OCI-LY3 (cell line): ENCODE measurements at regions not wholly inside any gene's neighbourhood (a gene's known extent, or its start where the extent isn't known, plus 50 kb on each side); places are given as distances from the start of the nearest gene placed in this dataset.

Experiments used
- H2AFZ ChIP-seq: fragments of 200-600, 300-600 bp; shearing (Covaris generic); 2 replicates; pipeline ENCODE4 v1.6.0; 2014; ENCODE audit warnings: antibody characterized with exemption, low read depth, low read length
- H3K27ac ChIP-seq: fragments of 200-600, 300-600 bp; sonication (generic); 2 replicates; pipeline ENCODE4 v1.5.1; 2014; ENCODE audit warnings: mild to moderate bottlenecking, low read length, moderate library complexity, mixed read lengths
- H3K27me3 ChIP-seq: fragments of 200-600, 300-600 bp; sonication (generic); 2 replicates; pipeline ENCODE4 v1.6.1; 2014; ENCODE audit warnings: low read depth, low read length, mixed read lengths
- H3K36me3 ChIP-seq: fragments of 200-600, 300-600 bp; sonication (generic); replicated peaks from 2 replicates; pipeline ENCODE3; 2014; ENCODE audit warnings: low read depth, low read length, mixed read lengths
- H3K4me1 ChIP-seq: fragments of 300-600, 200-600 bp; sonication (generic); 2 replicates; pipeline ENCODE4 v1.6.1; 2014; ENCODE audit warnings: low read length, mixed read lengths
- H3K4me2 ChIP-seq: fragments of 200-600, 300-600 bp; sonication (generic); 2 replicates; pipeline ENCODE4 v1.6.1; 2014; ENCODE audit warnings: low read length, mixed read lengths
- H3K4me3 ChIP-seq: fragments of 300-600, 200-600 bp; sonication (generic); 2 replicates; pipeline ENCODE4 v1.5.1; 2014; ENCODE audit warnings: antibody characterized with exemption, mild to moderate bottlenecking, low read length, moderate library complexity
- H3K79me2 ChIP-seq: fragments of 300-600, 200-600 bp; shearing (Covaris generic); 2 replicates; pipeline ENCODE4 v1.6.1; 2014; ENCODE audit warnings: mild to moderate bottlenecking, low read length, mixed read lengths
- H3K9ac ChIP-seq: fragments of 300-600, 200-600 bp; shearing (Covaris generic); 2 replicates; pipeline ENCODE4 v1.6.0; 2014; ENCODE audit warnings: mild to moderate bottlenecking, low read length, moderate library complexity
- H3K9me3 ChIP-seq: fragments of 200-600, 300-600 bp; shearing (Covaris generic); 2 replicates; pipeline ENCODE4 v1.6.1; 2014; ENCODE audit warnings: low read length, mixed read lengths; ENCODE audit not compliant: insufficient read depth
- H4K20me1 ChIP-seq: fragments of 200-600, 300-600 bp; sonication (generic); 2 replicates; pipeline ENCODE4 v1.6.1; 2016; ENCODE audit warnings: low read length, mixed read lengths; ENCODE audit not compliant: insufficient read depth
- EZH2phosphoT487 ChIP-seq: fragments of 200-600 bp; shearing (Covaris generic); IDR thresholded peaks from 2 replicates; pipeline ENCODE4 v1.6.1; 2018; ENCODE audit warnings: antibody characterized with exemption, mixed run types, low read depth
- TF ChIP-seq, protein P1 (sequence below): fragments of 200-600, 300-600 bp; sonication (generic); IDR thresholded peaks from 2 replicates; pipeline ENCODE4 v1.5.1; 2014; ENCODE audit warnings: antibody characterized with exemption, low read length, low read depth

DNA sequence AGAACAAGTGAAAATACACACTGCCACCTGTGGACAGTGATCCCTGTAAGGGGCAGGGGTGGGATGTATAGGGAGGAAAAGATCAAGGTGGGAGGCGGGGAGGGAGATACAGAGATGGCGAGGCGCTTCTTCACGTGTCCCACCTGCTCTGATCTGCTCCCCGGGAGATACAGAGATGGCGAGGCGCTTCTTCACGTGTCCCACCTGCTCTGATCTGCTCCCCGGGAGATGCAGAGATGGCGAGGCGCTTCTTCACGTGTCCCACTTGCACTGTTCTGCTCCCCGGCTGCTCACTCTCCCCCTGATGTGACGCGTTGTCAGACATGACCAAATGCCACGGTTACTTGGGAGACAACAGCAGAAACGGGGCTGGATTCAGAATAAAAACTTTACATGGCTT is 308.3 kb upstream of the SHH start:
- H3K9ac ChIP-seq: no peak overlapping the region
- H4K20me1 ChIP-seq: no peaks in the 10 kb centered on the region

DNA sequence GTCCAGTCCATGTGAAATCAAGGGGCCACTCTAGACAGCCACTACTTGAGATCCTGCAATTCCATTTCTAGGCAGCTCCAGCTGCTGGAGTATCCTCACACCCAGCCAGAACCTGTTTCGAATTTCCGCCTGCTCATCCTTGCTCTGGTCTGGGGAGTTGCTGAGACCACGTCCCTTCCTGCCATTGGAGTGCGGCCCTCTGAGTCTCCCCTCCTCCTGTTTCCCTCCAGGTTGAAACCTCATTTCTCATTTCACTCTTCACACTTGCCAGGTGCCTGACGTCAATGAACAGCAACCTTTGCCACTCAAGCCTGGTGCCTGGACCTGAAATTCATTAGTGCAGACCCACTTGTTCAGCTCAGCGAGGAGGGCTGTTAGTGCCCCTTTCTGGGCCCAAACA is 307.5 kb upstream of the SHH start:
- H4K20me1 ChIP-seq: no peaks in the 10 kb centered on the region
- no peaks in the 10 kb centered on the region for H3K4me1 ChIP-seq
- H3K27ac ChIP-seq: no peak overlapping the region
- no peaks in the 10 kb centered on the region for H3K79me2 ChIP-seq
- no peak overlapping the region for H3K4me2 ChIP-seq
- TF ChIP-seq, protein P1, sequence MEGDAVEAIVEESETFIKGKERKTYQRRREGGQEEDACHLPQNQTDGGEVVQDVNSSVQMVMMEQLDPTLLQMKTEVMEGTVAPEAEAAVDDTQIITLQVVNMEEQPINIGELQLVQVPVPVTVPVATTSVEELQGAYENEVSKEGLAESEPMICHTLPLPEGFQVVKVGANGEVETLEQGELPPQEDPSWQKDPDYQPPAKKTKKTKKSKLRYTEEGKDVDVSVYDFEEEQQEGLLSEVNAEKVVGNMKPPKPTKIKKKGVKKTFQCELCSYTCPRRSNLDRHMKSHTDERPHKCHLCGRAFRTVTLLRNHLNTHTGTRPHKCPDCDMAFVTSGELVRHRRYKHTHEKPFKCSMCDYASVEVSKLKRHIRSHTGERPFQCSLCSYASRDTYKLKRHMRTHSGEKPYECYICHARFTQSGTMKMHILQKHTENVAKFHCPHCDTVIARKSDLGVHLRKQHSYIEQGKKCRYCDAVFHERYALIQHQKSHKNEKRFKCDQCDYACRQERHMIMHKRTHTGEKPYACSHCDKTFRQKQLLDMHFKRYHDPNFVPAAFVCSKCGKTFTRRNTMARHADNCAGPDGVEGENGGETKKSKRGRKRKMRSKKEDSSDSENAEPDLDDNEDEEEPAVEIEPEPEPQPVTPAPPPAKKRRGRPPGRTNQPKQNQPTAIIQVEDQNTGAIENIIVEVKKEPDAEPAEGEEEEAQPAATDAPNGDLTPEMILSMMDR: no peak
- no peak for TF ChIP-seq EZH2phosphoT487
- no peaks in the 10 kb centered on the region for H3K9me3 ChIP-seq
- no peaks in the 10 kb centered on the region for H3K36me3 ChIP-seq
- H3K9ac ChIP-seq: no peak overlapping the region
- no peak overlapping the region for H2AFZ ChIP-seq
- 0 out of 2 replicates have a peak, but pooled peaks cover 6% of the 10 kb centered on the region for H3K27me3 ChIP-seq
- no peak overlapping the region for H3K4me3 ChIP-seq

More for the DNA sequence above, 308.3 kb upstream of the SHH start:
- TF ChIP-seq EZH2phosphoT487: no peak
- Histone ChIP-seq H3K36me3 (no peaks in the 10 kb centered on the region), H3K4me2 (no peak overlapping the region), H3K9me3 (no peaks in the 10 kb centered on the region), H3K27ac (no peak overlapping the region), H3K79me2 (no peaks in the 10 kb centered on the region), H3K27me3 (0 out of 2 replicates have a peak, but pooled peaks cover 6% of the 10 kb centered on the region), H3K4me1 (no peaks in the 10 kb centered on the region), H3K4me3 (no peak overlapping the region), H2AFZ (no peak overlapping the region)

DNA sequence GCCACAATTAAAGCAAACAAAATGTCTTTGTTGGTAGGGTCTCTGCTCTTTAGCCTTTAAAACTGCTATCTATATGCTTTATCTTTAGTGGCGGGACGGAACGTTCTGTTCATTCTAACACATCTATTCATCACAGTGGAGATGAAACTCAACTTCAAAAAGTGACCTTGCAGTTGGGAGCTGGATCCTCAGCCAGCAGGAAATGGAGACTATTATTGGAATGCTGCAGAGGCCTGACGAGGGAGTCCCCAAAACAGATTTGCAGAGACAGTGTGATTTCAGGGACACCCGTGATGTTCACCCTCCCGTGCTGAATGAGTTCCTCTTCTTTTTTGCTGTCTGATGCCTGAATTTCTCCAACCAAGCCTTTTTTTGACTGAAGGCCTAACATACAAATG is 306.0 kb upstream of the SHH start:
- no peak overlapping the region for H3K9ac ChIP-seq
- H3K27ac ChIP-seq: no peak overlapping the region
- H3K4me2 ChIP-seq: no peak overlapping the region
- no peaks in the 10 kb centered on the region for H3K9me3 ChIP-seq
- no peak overlapping the region for H3K4me3 ChIP-seq
- no peaks in the 10 kb centered on the region for H4K20me1 ChIP-seq
- no peaks in the 10 kb centered on the region for H3K4me1 ChIP-seq
- H3K79me2 ChIP-seq: no peaks in the 10 kb centered on the region
- H3K27me3 ChIP-seq: 0 out of 2 replicates have a peak, but pooled peaks cover 6% of the 10 kb centered on the region
- H2AFZ ChIP-seq: no peak overlapping the region
- TF ChIP-seq, protein P1: no peak
- TF ChIP-seq EZH2phosphoT487: no peak
- H3K36me3 ChIP-seq: no peaks in the 10 kb centered on the region

DNA sequence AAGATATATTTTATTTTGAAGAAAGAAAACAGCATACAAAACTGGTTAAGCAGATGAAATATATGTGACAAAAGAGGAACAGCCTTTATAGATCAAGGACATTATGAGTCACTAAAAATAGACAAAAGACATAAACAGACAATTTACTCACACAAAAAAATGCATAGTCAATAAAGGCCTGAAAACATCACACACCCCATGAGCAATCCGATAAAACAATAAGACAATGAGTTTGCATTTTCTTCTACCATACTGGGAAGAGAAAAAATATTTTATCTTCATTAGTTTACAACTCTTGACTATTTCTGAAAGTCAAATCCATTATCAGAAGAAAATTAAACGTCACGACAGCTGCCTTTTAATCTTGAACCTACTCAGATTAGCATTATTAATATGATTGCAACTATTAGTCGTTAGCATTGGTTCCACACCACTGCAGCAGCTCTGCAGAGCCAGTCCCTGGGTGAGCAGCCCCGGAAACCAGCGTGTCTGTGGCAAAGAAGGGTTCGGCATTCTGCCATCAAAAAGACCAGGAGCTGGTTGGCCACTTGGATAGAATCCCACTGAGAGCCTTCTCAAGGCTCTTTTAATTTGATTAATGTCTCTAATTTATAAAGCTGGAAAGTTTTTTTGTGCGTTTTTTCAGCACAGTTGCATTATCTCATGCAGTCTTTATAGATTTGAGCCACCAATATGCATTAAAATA is 305.4 kb upstream of the SHH start:
- H3K79me2 ChIP-seq: no peaks in the 10 kb centered on the region

More for the DNA sequence above, 305.4 kb upstream of the SHH start:
- Histone ChIP-seq H3K27me3 (0 out of 2 replicates have a peak, but pooled peaks cover 6% of the 10 kb centered on the region), H3K4me3 (no peak overlapping the region), H3K4me2 (no peak overlapping the region), H3K27ac (no peak overlapping the region), H3K9me3 (no peaks in the 10 kb centered on the region), H2AFZ (no peak overlapping the region), H4K20me1 (no peaks in the 10 kb centered on the region), H3K4me1 (no peaks in the 10 kb centered on the region), H3K9ac (no peak overlapping the region), H3K36me3 (no peaks in the 10 kb centered on the region)
- TF ChIP-seq, protein P1: no peak
- no peak for TF ChIP-seq EZH2phosphoT487
